Cardiac fibroblast (primary cell): ENCODE measurements at regions not wholly inside any gene's neighbourhood (a gene's known extent, or its start where the extent isn't known, plus 50 kb on each side); places are given as distances from the start of the nearest gene placed in this dataset.

Experiments used
- DNase-seq, 2 donors: peaks; one replicate each; pipeline versions ENCODE4 v3.0.0 to v3.0.0-alpha.2; 2010; ENCODE audit warnings: low read depth in 2 of 2
- H3K4me3 ChIP-seq, 2 donors: replicated peaks in 1 of 2; 1 replicate in 1 of 2; 2 replicates in 1 of 2; pipeline ENCODE4 v1.5.1; 2011; ENCODE audit warnings: low read depth in 2 of 2, low read length in 2 of 2, mild to moderate bottlenecking in 2 of 2, moderate library complexity in 1 of 2
- CTCF ChIP-seq: IDR thresholded peaks from one replicate; pipeline ENCODE4 v1.5.1; 2011; ENCODE audit warnings: low read depth, mild to moderate bottlenecking, low read length, inconsistent platforms

GRCh38 chr13:106898231-106898630 is 330.3 kb upstream of the ARGLU1 start:
- DNase-seq, result no peak
- no peak for TF ChIP-seq CTCF
- H3K4me3 ChIP-seq, result no peak overlapping the region

- DNase-seq, result no peak
- no peak for TF ChIP-seq CTCF
- no peak overlapping the region for H3K4me3 ChIP-seq
Measured at GRCh38 chr13:106888148-106888547, 320.2 kb upstream of the ARGLU1 start.

- DNase-seq, result no peak
- no peak overlapping the region for H3K4me3 ChIP-seq
- no peak for TF ChIP-seq CTCF
Measured at GRCh38 chr13:106887686-106888085, 319.7 kb upstream of the ARGLU1 start.

- TF ChIP-seq CTCF, result no peak
- no peak for DNase-seq
Measured at GRCh38 chr13:106883976-106884375, 316.0 kb upstream of the ARGLU1 start.

GRCh38 chr13:106882246-106882645 is 314.3 kb upstream of the ARGLU1 start:
- H3K4me3 ChIP-seq, result no peak overlapping the region
- DNase-seq, result no peak
- no peak for TF ChIP-seq CTCF

More at GRCh38 chr13:106883976-106884375, 316.0 kb upstream of the ARGLU1 start:
- no peak overlapping the region for H3K4me3 ChIP-seq

GRCh38 chr13:106879806-106880205 is 311.9 kb upstream of the ARGLU1 start:
- H3K4me3 ChIP-seq, result no peak overlapping the region
- TF ChIP-seq CTCF, result no peak
- no peak for DNase-seq

- no peak for DNase-seq
- no peak overlapping the region for H3K4me3 ChIP-seq
- no peak for TF ChIP-seq CTCF
Measured at GRCh38 chr13:106874323-106874722, 306.4 kb upstream of the ARGLU1 start.
